HEK293 (cell line): ENCODE measurements at regions not wholly inside any gene's neighbourhood (a gene's known extent, or its start where the extent isn't known, plus 50 kb on each side); places are given as distances from the start of the nearest gene placed in this dataset.
"Not testable (repeated sequence)": the region's sequence is repeated elsewhere in the genome, so short reads cannot be mapped to it uniquely, and the experiment has no call there.

Experiments
- CTCF ChIA-PET: fragments of 350-600 bp; formaldehyde crosslinking; extraction: SDS; loops from one replicate; lab custom pipeline; 2021; ENCODE audit warnings: antibody characterized with exemption; lab: Yijun Ruan, JAX
- POLR2A ChIA-PET: fragments of 300-600 bp; formaldehyde crosslinking; extraction: SDS; loops from one replicate; lab custom pipeline; 2020; ENCODE audit warnings: antibody characterized with exemption, inconsistent platforms; lab: Yijun Ruan, JAX
- H3K27ac ChIP-seq: fragments of 200-500 bp; sonication (Bioruptor generic); 2 replicates; pipeline ENCODE4 v1.5.1; 2014; ENCODE audit warnings: low read depth, low read length, control low read depth, inconsistent platforms; ENCODE audit errors: extremely low read depth
- H3K36me3 ChIP-seq, 2 experiments: fragments of 200-500 bp in 1 of 2; sonication (Bioruptor generic) in 1 of 2; 1 replicate in 1 of 2; 2 replicates in 1 of 2; pipeline ENCODE4 v1.5.1; 2014 to 2017; ENCODE audit warnings: inconsistent platforms in 2 of 2, low read length in 2 of 2; ENCODE audit not compliant: control insufficient read depth in 2 of 2, insufficient read depth in 1 of 2
- H3K4me1 ChIP-seq: fragments of 200-500 bp; sonication (Bioruptor generic); 2 replicates; pipeline ENCODE4 v1.5.1; 2014; ENCODE audit warnings: mild to moderate bottlenecking, low read length, inconsistent platforms; ENCODE audit not compliant: control insufficient read depth, insufficient read depth
- H3K4me3 ChIP-seq: 2 replicates; pipeline ENCODE4 v1.5.1; 2011; ENCODE audit warnings: low read depth, mild to moderate bottlenecking, control low read depth, low read length, moderate library complexity
- H3K9me3 ChIP-seq: fragments of 200-500 bp; sonication (Bioruptor generic); 2 replicates; pipeline ENCODE4 v1.5.1; 2014; ENCODE audit warnings: low read depth, low read length, inconsistent platforms; ENCODE audit not compliant: control insufficient read depth, insufficient read depth
- BCL11A ChIP-seq: fragments of 450-650 bp; formaldehyde crosslinking; IDR thresholded peaks from 2 replicates; pipeline ENCODE4 v1.5.1; 2016; ENCODE audit warnings: low read depth, missing biosample characterization, missing genetic modification characterization
- HOXD13 ChIP-seq: sonication (generic); formaldehyde crosslinking; IDR thresholded peaks from 2 replicates; pipeline ENCODE4 v1.8.0; 2022; ENCODE audit warnings: missing genetic modification reagents, borderline replicate concordance
- KLF7 ChIP-seq: fragments of 450-650 bp; formaldehyde crosslinking; IDR thresholded peaks from 2 replicates; pipeline ENCODE4 v1.5.1; 2016; ENCODE audit warnings: missing biosample characterization, missing genetic modification characterization, borderline replicate concordance
- MYNN ChIP-seq: fragments of 450-650 bp; formaldehyde crosslinking; IDR thresholded peaks from 2 replicates; pipeline ENCODE4 v1.5.1; 2016; ENCODE audit warnings: missing biosample characterization, missing genetic modification characterization, borderline replicate concordance
- PRDM1 ChIP-seq: fragments of 450-650 bp; formaldehyde crosslinking; IDR thresholded peaks from 2 replicates; pipeline ENCODE4; 2016; ENCODE audit warnings: missing biosample characterization, missing genetic modification characterization
- REPIN1 ChIP-seq: fragments of 450-650 bp; formaldehyde crosslinking; IDR thresholded peaks from 2 replicates; pipeline ENCODE4 v1.5.1; 2017; ENCODE audit warnings: missing biosample characterization, missing genetic modification characterization, low read depth
- TCF7L2 ChIP-seq: IDR thresholded peaks from 2 replicates; pipeline ENCODE4 v1.6.1; 2011; ENCODE audit warnings: low read depth, mild to moderate bottlenecking, inconsistent platforms, low read length, moderate library complexity, borderline replicate concordance
- YY1 ChIP-seq: fragments of 450-650 bp; formaldehyde crosslinking; IDR thresholded peaks from 2 replicates; pipeline ENCODE4 v1.5.1; 2018; ENCODE audit warnings: missing biosample characterization, missing genetic modification characterization
- ZNF157 ChIP-seq: fragments of 450-650 bp; formaldehyde crosslinking; IDR thresholded peaks from 2 replicates; pipeline ENCODE4 v1.5.1; 2016; ENCODE audit warnings: missing biosample characterization, missing genetic modification characterization
- ZNF174 ChIP-seq: fragments of 450-650 bp; formaldehyde crosslinking; IDR thresholded peaks from 2 replicates; pipeline ENCODE4 v1.5.0; 2017; ENCODE audit warnings: missing biosample characterization, mild to moderate bottlenecking, missing genetic modification characterization
- ZNF175 ChIP-seq: fragments of 450-650 bp; formaldehyde crosslinking; IDR thresholded peaks from 2 replicates; pipeline ENCODE4 v1.5.1; 2016; ENCODE audit warnings: missing biosample characterization, missing genetic modification characterization
- ZNF266 ChIP-seq: fragments of 450-650 bp; formaldehyde crosslinking; IDR thresholded peaks from 2 replicates; pipeline ENCODE4 v1.5.1; 2016; ENCODE audit warnings: missing biosample characterization, missing genetic modification characterization, low read depth
- ZNF335 ChIP-seq: fragments of 450-650 bp; formaldehyde crosslinking; conservative IDR thresholded peaks from 2 replicates; pipeline ENCODE4 v1.5.1; 2016; ENCODE audit warnings: missing biosample characterization, missing genetic modification characterization
- ZNF791 ChIP-seq: fragments of 450-650 bp; formaldehyde crosslinking; IDR thresholded peaks from 2 replicates; pipeline ENCODE4 v1.5.1; 2016; ENCODE audit warnings: missing biosample characterization, missing genetic modification characterization
- TF ChIP-seq, protein P1 (sequence below): fragments of 450-650 bp; formaldehyde crosslinking; IDR thresholded peaks from 2 replicates; pipeline ENCODE4 v1.5.1; 2016; ENCODE audit warnings: missing biosample characterization, missing genetic modification characterization
- TF ChIP-seq, protein P2 (sequence below): fragments of 450-650 bp; formaldehyde crosslinking; conservative IDR thresholded peaks from 2 replicates; pipeline ENCODE4 v1.5.1; 2016; ENCODE audit warnings: low read depth, missing biosample characterization, missing genetic modification characterization
- TF ChIP-seq, protein P3 (sequence below): fragments of 450-650 bp; formaldehyde crosslinking; IDR thresholded peaks from 2 replicates; pipeline ENCODE4 v1.5.1; 2016; ENCODE audit warnings: missing biosample characterization, missing genetic modification characterization

DNA sequence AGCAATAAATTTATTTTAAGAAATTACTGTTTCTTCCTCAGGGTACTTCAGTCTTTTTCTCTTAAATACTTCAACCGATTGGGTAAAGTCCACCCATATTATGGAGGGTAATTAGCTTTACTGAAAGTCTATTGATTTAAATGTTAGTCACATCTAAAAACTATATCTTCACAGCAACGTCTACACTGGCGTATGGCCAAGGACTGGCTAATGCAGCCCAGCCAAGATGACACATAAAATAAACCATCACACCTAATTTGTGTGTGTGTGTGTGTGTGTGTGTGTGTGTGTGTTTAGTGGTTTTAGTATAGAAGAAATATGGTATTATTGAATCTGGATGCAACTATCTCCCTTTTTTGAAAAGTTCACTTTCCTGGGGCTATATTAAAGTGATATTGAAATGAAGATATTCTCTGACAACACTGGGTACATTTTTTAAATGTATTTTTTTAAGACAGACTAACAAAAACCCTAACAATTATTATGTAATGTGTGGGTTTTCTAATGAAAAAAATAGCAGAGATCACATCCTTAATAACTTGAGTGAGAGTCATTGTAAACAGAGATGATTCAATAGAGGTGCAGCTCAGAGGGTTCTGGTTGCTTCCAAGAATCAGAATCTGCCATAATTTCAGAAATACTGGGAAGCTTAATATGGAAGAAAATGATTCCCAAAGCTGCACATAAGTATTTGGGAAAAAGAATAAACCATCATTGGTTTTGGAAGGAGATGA, 584.2 kb upstream of the MBL2 start:
- no peaks in the 10 kb centered on the region for H3K9me3 ChIP-seq
- H3K27ac ChIP-seq = no peak overlapping the region
- no peak overlapping the region for H3K4me3 ChIP-seq
- no peaks in the 10 kb centered on the region for H3K4me1 ChIP-seq
- POLR2A ChIA-PET = no interaction called here
- no peaks in the 10 kb centered on the region for H3K36me3 ChIP-seq
- TF ChIP-seq MYNN (tag by site-specific recombination) = no peak
- no peak for TF ChIP-seq YY1 (tag by site-specific recombination)
- no peak for TF ChIP-seq ZNF335 (tag by site-specific recombination)
- TF ChIP-seq, protein P1, sequence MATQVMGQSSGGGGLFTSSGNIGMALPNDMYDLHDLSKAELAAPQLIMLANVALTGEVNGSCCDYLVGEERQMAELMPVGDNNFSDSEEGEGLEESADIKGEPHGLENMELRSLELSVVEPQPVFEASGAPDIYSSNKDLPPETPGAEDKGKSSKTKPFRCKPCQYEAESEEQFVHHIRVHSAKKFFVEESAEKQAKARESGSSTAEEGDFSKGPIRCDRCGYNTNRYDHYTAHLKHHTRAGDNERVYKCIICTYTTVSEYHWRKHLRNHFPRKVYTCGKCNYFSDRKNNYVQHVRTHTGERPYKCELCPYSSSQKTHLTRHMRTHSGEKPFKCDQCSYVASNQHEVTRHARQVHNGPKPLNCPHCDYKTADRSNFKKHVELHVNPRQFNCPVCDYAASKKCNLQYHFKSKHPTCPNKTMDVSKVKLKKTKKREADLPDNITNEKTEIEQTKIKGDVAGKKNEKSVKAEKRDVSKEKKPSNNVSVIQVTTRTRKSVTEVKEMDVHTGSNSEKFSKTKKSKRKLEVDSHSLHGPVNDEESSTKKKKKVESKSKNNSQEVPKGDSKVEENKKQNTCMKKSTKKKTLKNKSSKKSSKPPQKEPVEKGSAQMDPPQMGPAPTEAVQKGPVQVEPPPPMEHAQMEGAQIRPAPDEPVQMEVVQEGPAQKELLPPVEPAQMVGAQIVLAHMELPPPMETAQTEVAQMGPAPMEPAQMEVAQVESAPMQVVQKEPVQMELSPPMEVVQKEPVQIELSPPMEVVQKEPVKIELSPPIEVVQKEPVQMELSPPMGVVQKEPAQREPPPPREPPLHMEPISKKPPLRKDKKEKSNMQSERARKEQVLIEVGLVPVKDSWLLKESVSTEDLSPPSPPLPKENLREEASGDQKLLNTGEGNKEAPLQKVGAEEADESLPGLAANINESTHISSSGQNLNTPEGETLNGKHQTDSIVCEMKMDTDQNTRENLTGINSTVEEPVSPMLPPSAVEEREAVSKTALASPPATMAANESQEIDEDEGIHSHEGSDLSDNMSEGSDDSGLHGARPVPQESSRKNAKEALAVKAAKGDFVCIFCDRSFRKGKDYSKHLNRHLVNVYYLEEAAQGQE = no peak
- TF ChIP-seq ZNF175 (tag by site-specific recombination) = no peak
- no peak for TF ChIP-seq ZNF266
- no peak for TF ChIP-seq REPIN1 (tag by site-specific recombination)
- no peak for TF ChIP-seq PRDM1 (tag by site-specific recombination)
- no peak for TF ChIP-seq BCL11A (tag by site-specific recombination)
- no peak for TF ChIP-seq ZNF157
- TF ChIP-seq, protein P2, sequence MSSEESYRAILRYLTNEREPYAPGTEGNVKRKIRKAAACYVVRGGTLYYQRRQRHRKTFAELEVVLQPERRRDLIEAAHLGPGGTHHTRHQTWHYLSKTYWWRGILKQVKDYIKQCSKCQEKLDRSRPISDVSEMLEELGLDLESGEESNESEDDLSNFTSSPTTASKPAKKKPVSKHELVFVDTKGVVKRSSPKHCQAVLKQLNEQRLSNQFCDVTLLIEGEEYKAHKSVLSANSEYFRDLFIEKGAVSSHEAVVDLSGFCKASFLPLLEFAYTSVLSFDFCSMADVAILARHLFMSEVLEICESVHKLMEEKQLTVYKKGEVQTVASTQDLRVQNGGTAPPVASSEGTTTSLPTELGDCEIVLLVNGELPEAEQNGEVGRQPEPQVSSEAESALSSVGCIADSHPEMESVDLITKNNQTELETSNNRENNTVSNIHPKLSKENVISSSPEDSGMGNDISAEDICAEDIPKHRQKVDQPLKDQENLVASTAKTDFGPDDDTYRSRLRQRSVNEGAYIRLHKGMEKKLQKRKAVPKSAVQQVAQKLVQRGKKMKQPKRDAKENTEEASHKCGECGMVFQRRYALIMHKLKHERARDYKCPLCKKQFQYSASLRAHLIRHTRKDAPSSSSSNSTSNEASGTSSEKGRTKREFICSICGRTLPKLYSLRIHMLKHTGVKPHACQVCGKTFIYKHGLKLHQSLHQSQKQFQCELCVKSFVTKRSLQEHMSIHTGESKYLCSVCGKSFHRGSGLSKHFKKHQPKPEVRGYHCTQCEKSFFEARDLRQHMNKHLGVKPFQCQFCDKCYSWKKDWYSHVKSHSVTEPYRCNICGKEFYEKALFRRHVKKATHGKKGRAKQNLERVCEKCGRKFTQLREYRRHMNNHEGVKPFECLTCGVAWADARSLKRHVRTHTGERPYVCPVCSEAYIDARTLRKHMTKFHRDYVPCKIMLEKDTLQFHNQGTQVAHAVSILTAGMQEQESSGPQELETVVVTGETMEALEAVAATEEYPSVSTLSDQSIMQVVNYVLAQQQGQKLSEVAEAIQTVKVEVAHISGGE (tag by site-specific recombination) = no peak
- TF ChIP-seq TCF7L2 = no peak
- no peak for TF ChIP-seq ZNF174 (tag by site-specific recombination)
- TF ChIP-seq, protein P3, sequence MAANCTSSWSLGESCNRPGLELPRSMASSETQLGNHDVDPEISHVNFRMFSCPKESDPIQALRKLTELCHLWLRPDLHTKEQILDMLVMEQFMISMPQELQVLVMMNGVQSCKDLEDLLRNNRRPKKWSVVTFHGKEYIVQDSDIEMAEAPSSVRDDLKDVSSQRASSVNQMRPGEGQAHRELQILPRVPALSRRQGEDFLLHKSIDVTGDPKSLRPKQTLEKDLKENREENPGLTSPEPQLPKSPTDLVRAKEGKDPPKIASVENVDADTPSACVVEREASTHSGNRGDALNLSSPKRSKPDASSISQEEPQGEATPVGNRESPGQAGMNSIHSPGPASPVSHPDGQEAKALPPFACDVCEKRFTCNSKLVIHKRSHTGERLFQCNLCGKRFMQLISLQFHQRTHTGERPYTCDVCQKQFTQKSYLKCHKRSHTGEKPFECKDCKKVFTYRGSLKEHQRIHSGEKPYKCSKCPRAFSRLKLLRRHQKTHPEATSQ (tag by site-specific recombination) = no peak
- TF ChIP-seq HOXD13 (CRISPR knock-in tag) = no peak
- TF ChIP-seq KLF7 = no peak
- TF ChIP-seq ZNF791 (tag by site-specific recombination) = no peak
- CTCF ChIA-PET = interaction anchor here (0.6 kb wide), 1 partner anchor 23 kb away, joined by 6 read pairs; no protein-coding TSS in a partner anchor

DNA sequence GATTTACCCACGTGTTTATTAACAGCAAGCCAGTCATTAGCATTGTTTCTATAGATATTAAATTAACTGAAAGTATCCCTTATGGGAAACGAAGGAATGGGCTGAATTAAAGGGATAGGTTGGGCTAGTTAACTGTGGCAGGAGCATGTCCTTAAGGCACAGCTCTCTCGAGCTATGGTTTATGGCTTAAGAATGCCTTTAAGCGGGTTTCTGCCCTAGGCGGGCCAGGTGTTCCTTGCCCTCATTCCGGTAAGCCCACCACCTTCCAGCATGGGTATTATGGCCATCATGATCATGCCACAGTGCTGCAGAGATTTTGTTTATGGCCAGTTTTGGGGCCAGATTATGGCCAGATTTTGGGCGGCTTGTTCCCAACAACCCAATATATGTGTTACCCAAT, 569.9 kb upstream of the MBL2 start:
- CTCF ChIA-PET, H3K4me1 ChIP-seq, POLR2A ChIA-PET, H3K36me3 ChIP-seq, H3K4me3 ChIP-seq, H3K27ac ChIP-seq, H3K9me3 ChIP-seq: not testable (repeated sequence)

DNA sequence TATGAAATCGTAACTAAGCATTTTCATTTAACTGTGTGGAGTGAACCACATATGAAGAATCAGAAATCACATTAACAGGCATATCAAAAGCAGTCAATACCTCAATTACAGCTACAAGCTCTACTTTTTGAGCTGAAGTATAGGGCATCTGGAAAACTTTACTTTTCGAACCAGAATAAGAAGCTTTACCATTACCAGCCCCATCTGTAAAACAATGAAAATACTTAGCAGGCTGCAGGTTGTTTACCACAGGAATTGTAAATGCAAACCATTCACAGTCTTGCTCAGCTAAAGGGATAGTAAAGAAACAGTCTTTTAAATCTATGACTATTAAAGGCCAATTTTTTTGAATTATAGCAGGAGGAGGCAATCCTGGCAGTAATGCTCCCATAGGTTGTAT, 565.6 kb upstream of the MBL2 start:
- H3K36me3 ChIP-seq, H3K4me3 ChIP-seq, H3K9me3 ChIP-seq, POLR2A ChIA-PET, H3K4me1 ChIP-seq, CTCF ChIA-PET, H3K27ac ChIP-seq: not testable (repeated sequence)

DNA sequence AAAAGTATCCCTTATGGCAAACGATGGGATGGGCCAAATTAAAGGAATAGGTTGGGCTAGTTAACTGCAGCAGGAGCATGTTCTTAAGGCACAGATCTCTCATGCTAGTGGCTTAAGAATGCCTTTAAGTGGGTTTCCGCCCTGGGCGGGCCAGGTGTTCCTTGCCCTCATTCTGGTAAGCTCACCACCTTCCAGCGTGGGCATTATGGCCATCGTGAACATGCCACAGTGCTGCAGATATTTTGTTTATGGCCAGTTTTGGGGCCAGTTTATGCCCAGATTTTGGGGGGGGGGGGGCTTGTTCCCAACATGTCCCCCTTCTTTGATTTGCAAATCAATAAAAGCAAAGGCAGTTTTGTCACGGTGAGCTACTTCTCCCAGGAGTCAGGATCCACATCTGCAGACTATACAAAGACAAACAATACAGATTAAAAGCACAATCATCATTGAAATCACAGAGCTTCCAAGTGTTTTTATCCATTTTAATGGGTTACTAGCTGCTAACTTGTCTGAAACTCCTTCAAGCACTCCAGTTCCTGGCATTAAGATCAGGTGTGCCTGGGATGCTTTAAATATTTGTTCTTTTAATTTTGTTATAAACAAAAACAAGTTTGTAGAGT, 563.3 kb upstream of the MBL2 start:
- H3K27ac ChIP-seq, H3K36me3 ChIP-seq, CTCF ChIA-PET, H3K4me1 ChIP-seq, H3K9me3 ChIP-seq, H3K4me3 ChIP-seq, POLR2A ChIA-PET: not testable (repeated sequence)
